B cell (primary cell): ENCODE measurements at regions not wholly inside any gene's neighbourhood (a gene's known extent, or its start where the extent isn't known, plus 50 kb on each side); places are given as distances from the start of the nearest gene placed in this dataset.

Experiments
- ATAC-seq: fragments of 200-7000 bp; cut with Tn5 transposase; one replicate; pipeline ENCODE4 v1.10.0; 2021; ENCODE audit warnings: low read depth, mild to moderate bottlenecking, moderate number of reproducible peaks, moderate library complexity
- CTCF ChIA-PET: fragments of 350-600 bp; sonication (Branson Sonifier 250); formaldehyde crosslinking; loops from one replicate; lab custom pipeline; 2021; ENCODE audit warnings: antibody characterized with exemption, inconsistent platforms; lab: Charles Lee
- POLR2A ChIA-PET: fragments of 350-600 bp; sonication (Branson Sonifier 250); formaldehyde crosslinking; loops from one replicate; lab custom pipeline; 2021; ENCODE audit warnings: antibody characterized with exemption; lab: Charles Lee
- DNase-seq: peaks from one replicate; pipeline ENCODE4 v3.0.0; 2013
- H2AFZ ChIP-seq: 2 replicates; pipeline ENCODE4 v1.6.1; 2012; ENCODE audit warnings: mild to moderate bottlenecking, low read depth, low read length; ENCODE audit not compliant: insufficient read depth, poor library complexity, severe bottlenecking
- H3K27ac ChIP-seq, 2 donors: 1 replicate in 1 of 2; 2 replicates in 1 of 2; pipeline ENCODE4 v1.5.1; 2012 to 2013; ENCODE audit warnings: low read length in 2 of 2, mild to moderate bottlenecking in 2 of 2, moderate library complexity in 1 of 2
- H3K27me3 ChIP-seq, 4 experiments: fragments of 200-600 bp in 1 of 4; sonication (generic) in 1 of 4; replicated peaks in 1 of 4; 1 replicate in 2 of 4; 2 replicates in 2 of 4; pipeline versions ENCODE4 v1.6.1 to v1.7.0; 2013 to 2016; ENCODE audit warnings: low read length in 3 of 4, mild to moderate bottlenecking in 2 of 4, mixed read lengths in 1 of 4, moderate library complexity in 1 of 4; ENCODE audit not compliant: insufficient read depth in 4 of 4, control insufficient read depth in 3 of 4; ENCODE audit errors: control extremely low read depth in 1 of 4
- H3K36me3 ChIP-seq, 2 experiments: replicated peaks in 1 of 2; 1 replicate in 1 of 2; 2 replicates in 1 of 2; pipeline versions ENCODE4 v1.6.1 to v1.7.1; 2013; ENCODE audit warnings: low read length in 1 of 2; ENCODE audit not compliant: insufficient read depth in 2 of 2, control insufficient read depth in 1 of 2; ENCODE audit errors: control extremely low read depth in 1 of 2, extremely low read depth in 1 of 2
- H3K4me1 ChIP-seq, 2 donors: fragments of 200-600 bp in 1 of 2; sonication (generic) in 1 of 2; 1 replicate in 1 of 2; 2 replicates in 1 of 2; pipeline versions ENCODE4 v1.5.1 to v1.6.1; 2013 to 2017; ENCODE audit warnings: low read length in 2 of 2; ENCODE audit not compliant: control insufficient read depth in 2 of 2, insufficient read depth in 2 of 2
- H3K4me2 ChIP-seq: replicated peaks from 2 replicates; pipeline ENCODE3; 2012; ENCODE audit warnings: mild to moderate bottlenecking, low read depth, low read length; ENCODE audit not compliant: poor library complexity, severe bottlenecking
- H3K4me3 ChIP-seq, 5 experiments: fragments of 200-600 bp in 1 of 5; sonication (generic) in 1 of 5; 1 replicate in 3 of 5; 2 replicates in 2 of 5; pipeline versions ENCODE4 v1.5.1 to v1.7.0; 2011 to 2016; ENCODE audit warnings: low read length in 4 of 5, mild to moderate bottlenecking in 4 of 5, low read depth in 2 of 5, control low read depth in 1 of 5, moderate library complexity in 1 of 5; ENCODE audit not compliant: insufficient read depth in 1 of 5; ENCODE audit errors: control extremely low read depth in 1 of 5, extremely low read depth in 1 of 5
- H3K79me2 ChIP-seq: fragments of 200-600 bp; sonication (generic); one replicate; pipeline ENCODE4 v1.6.0; 2016; ENCODE audit warnings: low read length; ENCODE audit not compliant: control insufficient read depth, insufficient read depth
- H3K9ac ChIP-seq: fragments of 200-600 bp; sonication (generic); 2 replicates; pipeline ENCODE4 v1.6.1; 2017; ENCODE audit warnings: mild to moderate bottlenecking, low read length, moderate library complexity
- H3K9me3 ChIP-seq, 3 donors: one replicate each; pipeline versions ENCODE4 v1.6.1 to v1.7.1; 2013; ENCODE audit warnings: low read length in 2 of 3; ENCODE audit not compliant: control insufficient read depth in 2 of 3, insufficient read depth in 1 of 3; ENCODE audit errors: control extremely low read depth in 1 of 3
- H4K20me1 ChIP-seq: 2 replicates; pipeline ENCODE4 v1.6.0; 2012; ENCODE audit warnings: mild to moderate bottlenecking, low read length; ENCODE audit not compliant: insufficient read depth, control insufficient read depth, poor library complexity, severe bottlenecking
- H3K27ac Mint-ChIP-seq: one replicate; pipeline ENCODE4 v1.8.0; 2021; ENCODE audit warnings: mixed read lengths
- H3K27me3 Mint-ChIP-seq: one replicate; pipeline ENCODE4 v1.8.0; 2021; ENCODE audit warnings: mixed read lengths
- H3K4me1 Mint-ChIP-seq: one replicate; pipeline ENCODE4 v1.8.0; 2021; ENCODE audit warnings: mixed read lengths
- H3K4me3 Mint-ChIP-seq: one replicate; pipeline ENCODE4 v1.8.0; 2021; ENCODE audit warnings: mixed read lengths
- H3K9me3 Mint-ChIP-seq: one replicate; pipeline ENCODE4 v1.8.0; 2022; ENCODE audit warnings: mixed read lengths; ENCODE audit not compliant: insufficient read depth
- EZH2 ChIP-seq: IDR thresholded peaks from 2 replicates; pipeline ENCODE4 v1.6.1; 2012; ENCODE audit warnings: borderline replicate concordance, low read depth, mild to moderate bottlenecking, moderate library complexity, low read length; ENCODE audit not compliant: insufficient read depth, poor library complexity, severe bottlenecking
- WGBS: methylation state at CpG from one replicate; pipeline ENCODE4 v1.1.5; 2013; ENCODE audit warnings: missing lambda C conversion rate; ENCODE audit not compliant: insufficient coverage; 5-methylcytosine and 5-hydroxymethylcytosine counted together
- intact Hi-C: fragments of 100-400 bp; cut with micrococcal nuclease; formaldehyde crosslinking; loops from one replicate; pipeline ENCODE4 v1.10.0; 2022
- TF ChIP-seq, protein P1 (sequence below): fragments of 200-600 bp; IDR thresholded peaks from one replicate; pipeline ENCODE4 v1.8.0; 2022; ENCODE audit warnings: antibody characterized with exemption, mild to moderate bottlenecking

- H3K4me3 Mint-ChIP-seq, result no peak overlapping the region
- H3K4me1 ChIP-seq, result no peaks in the 10 kb centered on the region
Measured at GRCh38 chr4:84238247-84239090, 260.6 kb downstream of the NKX6-1 start.

DNA sequence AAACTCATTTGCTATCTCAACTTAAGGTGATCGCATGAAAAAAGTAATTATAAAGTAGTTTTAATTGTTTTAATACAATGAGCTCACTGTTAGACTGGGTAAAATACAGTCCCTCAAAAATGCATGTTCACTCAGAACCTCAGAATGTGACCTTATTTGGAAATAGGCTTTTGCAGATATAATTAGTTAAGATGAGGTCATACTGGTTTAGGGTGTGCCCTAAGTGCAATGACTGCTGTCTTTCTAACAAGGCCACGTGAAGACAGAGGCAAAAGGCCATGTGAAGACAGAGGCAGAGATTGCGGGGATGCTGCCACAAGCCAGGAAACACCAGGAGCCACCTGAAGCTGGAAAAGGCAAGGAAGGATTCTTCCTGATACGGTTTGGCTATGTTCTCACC, 262.1 kb downstream of the NKX6-1 start:
- H3K9ac ChIP-seq, result no peak overlapping the region
- no peaks in the 10 kb centered on the region for H3K36me3 ChIP-seq
- no peak overlapping the region for H2AFZ ChIP-seq
- no peak for DNase-seq
- no peaks in the 10 kb centered on the region for H3K27me3 ChIP-seq
- ATAC-seq, result no peak
- no peaks in the 10 kb centered on the region for H3K4me1 ChIP-seq
- no peak overlapping the region for H3K4me3 Mint-ChIP-seq
- WGBS, result 77% methylated on average over 2 of the region's 4 CpGs
- H3K4me3 ChIP-seq, result no peak overlapping the region
- no peaks in the 10 kb centered on the region for H3K27me3 Mint-ChIP-seq
- ChIA-PET POLR2A (no interaction called here), CTCF (no interaction called here)
- H4K20me1 ChIP-seq, result no peaks in the 10 kb centered on the region
- H3K79me2 ChIP-seq, result no peaks in the 10 kb centered on the region
- H3K27ac ChIP-seq, result no peak overlapping the region
- H3K4me2 ChIP-seq, result no peak overlapping the region
- intact Hi-C loops, result no loop called here
- no peaks in the 10 kb centered on the region for H3K9me3 Mint-ChIP-seq
- peaks cover 0 to 3% (median 0%) of the 10 kb centered on the region in 3 donors for H3K9me3 ChIP-seq
- no peak overlapping the region for H3K27ac Mint-ChIP-seq
- no peaks in the 10 kb centered on the region for H3K4me1 Mint-ChIP-seq
- TF ChIP-seq, protein P1, sequence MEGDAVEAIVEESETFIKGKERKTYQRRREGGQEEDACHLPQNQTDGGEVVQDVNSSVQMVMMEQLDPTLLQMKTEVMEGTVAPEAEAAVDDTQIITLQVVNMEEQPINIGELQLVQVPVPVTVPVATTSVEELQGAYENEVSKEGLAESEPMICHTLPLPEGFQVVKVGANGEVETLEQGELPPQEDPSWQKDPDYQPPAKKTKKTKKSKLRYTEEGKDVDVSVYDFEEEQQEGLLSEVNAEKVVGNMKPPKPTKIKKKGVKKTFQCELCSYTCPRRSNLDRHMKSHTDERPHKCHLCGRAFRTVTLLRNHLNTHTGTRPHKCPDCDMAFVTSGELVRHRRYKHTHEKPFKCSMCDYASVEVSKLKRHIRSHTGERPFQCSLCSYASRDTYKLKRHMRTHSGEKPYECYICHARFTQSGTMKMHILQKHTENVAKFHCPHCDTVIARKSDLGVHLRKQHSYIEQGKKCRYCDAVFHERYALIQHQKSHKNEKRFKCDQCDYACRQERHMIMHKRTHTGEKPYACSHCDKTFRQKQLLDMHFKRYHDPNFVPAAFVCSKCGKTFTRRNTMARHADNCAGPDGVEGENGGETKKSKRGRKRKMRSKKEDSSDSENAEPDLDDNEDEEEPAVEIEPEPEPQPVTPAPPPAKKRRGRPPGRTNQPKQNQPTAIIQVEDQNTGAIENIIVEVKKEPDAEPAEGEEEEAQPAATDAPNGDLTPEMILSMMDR, result no peak
- TF ChIP-seq EZH2, result no peak

More at GRCh38 chr4:84238247-84239090, 260.6 kb downstream of the NKX6-1 start:
- Histone ChIP-seq H3K27ac (no peak overlapping the region), H3K9me3 (peaks cover 0 to 3% (median 0%) of the 10 kb centered on the region in 3 donors), H3K27me3 (no peaks in the 10 kb centered on the region), H2AFZ (no peak overlapping the region), H3K36me3 (no peaks in the 10 kb centered on the region), H3K4me2 (no peak overlapping the region), H3K9ac (no peak overlapping the region), H4K20me1 (no peaks in the 10 kb centered on the region), H3K4me3 (no peak overlapping the region), H3K79me2 (no peaks in the 10 kb centered on the region)
- intact Hi-C loops, result no loop called here
- ChIA-PET CTCF (no interaction called here), POLR2A (no interaction called here)
- DNase-seq (no peak), ATAC-seq (no peak)
- Mint-ChIP-seq H3K27me3 (no peaks in the 10 kb centered on the region), H3K4me1 (no peaks in the 10 kb centered on the region), H3K9me3 (no peaks in the 10 kb centered on the region), H3K27ac (no peak overlapping the region)
- no peak for TF ChIP-seq EZH2
- TF ChIP-seq, protein P1, result no peak
- WGBS, result 68% methylated on average over 3 of the region's 7 CpGs
